Prostate gland (tissue), 2 donors: ENCODE measurements at regions not wholly inside any gene's neighbourhood (a gene's known extent, or its start where the extent isn't known, plus 50 kb on each side); places are given as distances from the start of the nearest gene placed in this dataset.

Experiments used
- DNase-seq: peaks from one replicate; pipeline ENCODE4 v3.0.0-alpha.2; 2019; ENCODE audit warnings: low spot score
- H3K27ac ChIP-seq, 2 donors: fragments of 200-600 bp; sonication (generic); 2 replicates each; pipeline ENCODE4 v1.5.1; 2017 to 2019
- H3K27me3 ChIP-seq: fragments of 200-600 bp; sonication (generic); replicated peaks from 2 replicates; pipeline ENCODE4 v1.5.1; 2019; ENCODE audit not compliant: insufficient read depth
- H3K36me3 ChIP-seq, 2 donors: fragments of 200-600 bp; sonication (generic); 1 replicate in 1 of 2; 2 replicates in 1 of 2; pipeline versions ENCODE4 v1.5.1 to v1.8.1; 2017 to 2019
- H3K4me1 ChIP-seq: fragments of 200-600 bp; sonication (generic); replicated peaks from 2 replicates; pipeline ENCODE4 v1.5.1; 2019
- H3K4me3 ChIP-seq, 2 donors: fragments of 200-600 bp; sonication (generic); 2 replicates each; pipeline ENCODE4 v1.5.1; 2017 to 2019
- H3K9me3 ChIP-seq: fragments of 200-600 bp; sonication (generic); 2 replicates; pipeline ENCODE4 v1.5.1; 2017
- CTCF ChIP-seq, 4 experiments: fragments of 200-600 bp in 2 of 4; fragments of 450-650 bp in 2 of 4; sonication (generic) in 2 of 4; IDR thresholded peaks; 1 replicate in 3 of 4; 2 replicates in 1 of 4; pipeline ENCODE4 v1.5.1; 2016 to 2019; ENCODE audit warnings: antibody characterized with exemption in 4 of 4, mild to moderate bottlenecking in 2 of 4, moderate library complexity in 2 of 4
- POLR2A ChIP-seq: fragments of 450-650 bp; IDR thresholded peaks from one replicate; pipeline ENCODE4 v1.6.1; 2016; ENCODE audit warnings: antibody characterized with exemption, mild to moderate bottlenecking
- POLR2AphosphoS5 ChIP-seq: sonication (generic); formaldehyde crosslinking; IDR thresholded peaks from one replicate; pipeline ENCODE4 v1.6.1; 2017; ENCODE audit warnings: antibody characterized with exemption
- WGBS: methylation state at CpG from one replicate; pipeline ENCODE4 v1.1.5; 2018; 5-methylcytosine and 5-hydroxymethylcytosine counted together
- intact Hi-C: fragments of 100-400 bp; cut with DNase I; formaldehyde crosslinking; loops from one replicate; pipeline ENCODE4 v1.14.2; 2022

GRCh38 chr16:79449900-79450299 lies 150.6 kb downstream of the MAF start:
- no peak overlapping the region for H3K27ac ChIP-seq
- no peak for DNase-seq
- H3K36me3 ChIP-seq = no peaks in the 10 kb centered on the region
- TF ChIP-seq POLR2A (no peak), CTCF (IDR thresholded peaks at IDR 0.05) (no peak), POLR2AphosphoS5 (no peak)
- no peaks in the 10 kb centered on the region for H3K27me3 ChIP-seq
- no peaks in the 10 kb centered on the region for H3K9me3 ChIP-seq
- H3K4me1 ChIP-seq = no peaks in the 10 kb centered on the region
- WGBS = 87% methylated on average over 6 of the region's 6 CpGs
- intact Hi-C loops = no loop called here
- H3K4me3 ChIP-seq = no peak overlapping the region

DNA sequence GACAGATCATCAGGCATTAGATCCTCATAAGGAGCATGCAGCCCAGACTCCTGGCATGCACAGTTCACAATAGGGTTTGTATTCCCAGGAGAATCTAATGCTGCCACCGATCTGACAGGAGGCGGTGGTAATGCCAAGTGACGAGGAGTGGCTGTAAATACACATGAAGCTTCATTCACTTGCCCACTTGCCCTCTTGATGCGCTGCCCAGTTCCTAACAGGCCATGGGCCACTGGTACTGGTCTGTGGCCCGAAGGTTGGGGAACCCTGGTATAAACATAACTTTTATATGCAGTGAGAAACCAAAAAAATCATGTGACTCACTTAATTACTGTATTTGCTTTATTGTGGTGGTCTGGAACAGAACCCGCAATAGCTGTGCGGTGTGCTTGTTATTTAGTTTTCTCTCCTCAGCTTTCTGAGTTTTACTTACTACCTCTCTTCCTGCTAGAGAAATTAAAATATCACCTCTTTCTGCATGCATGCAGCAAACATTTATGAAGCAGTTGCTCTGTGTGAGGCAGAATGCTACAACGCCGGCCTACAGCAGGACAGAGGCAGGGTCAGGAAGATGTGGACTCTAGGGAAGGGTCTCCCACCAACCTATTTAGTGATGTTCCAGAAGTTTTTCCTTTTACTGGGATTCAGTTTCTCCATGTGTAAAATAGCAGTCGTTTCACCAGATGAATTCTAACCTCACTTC lies 151.3 kb downstream of the MAF start:
- DNase-seq = no peak
- Histone ChIP-seq H3K36me3 (no peaks in the 10 kb centered on the region), H3K27me3 (no peaks in the 10 kb centered on the region), H3K4me1 (no peaks in the 10 kb centered on the region), H3K27ac (no peak overlapping the region), H3K9me3 (no peaks in the 10 kb centered on the region), H3K4me3 (no peak overlapping the region)
- TF ChIP-seq CTCF (IDR thresholded peaks at IDR 0.05) (no peak), POLR2AphosphoS5 (no peak)
- intact Hi-C loops = no loop called here
- WGBS = 91% methylated on average over 10 of the region's 10 CpGs

- H3K4me1 ChIP-seq = no peaks in the 10 kb centered on the region
- TF ChIP-seq POLR2A (no peak), POLR2AphosphoS5 (no peak), CTCF (IDR thresholded peaks at IDR 0.05) (no peak)
- no peak overlapping the region for H3K27ac ChIP-seq
- no peak overlapping the region for H3K4me3 ChIP-seq
- intact Hi-C loops = no loop called here
- DNase-seq = no peak
- no peaks in the 10 kb centered on the region for H3K27me3 ChIP-seq
- no peaks in the 10 kb centered on the region for H3K9me3 ChIP-seq
- H3K36me3 ChIP-seq = no peaks in the 10 kb centered on the region
- 89% methylated on average over 7 of the region's 7 CpGs for WGBS
Measured at GRCh38 chr16:79444572-79444971, 156.0 kb downstream of the MAF start.

- TF ChIP-seq POLR2AphosphoS5 (no peak), POLR2A (no peak), CTCF (IDR thresholded peaks at IDR 0.05) (no peak)
- no peaks in the 10 kb centered on the region for H3K4me1 ChIP-seq
- WGBS = 70% methylated on average over 2 of the region's 2 CpGs
- no peaks in the 10 kb centered on the region for H3K27me3 ChIP-seq
- intact Hi-C loops = no loop called here
- H3K36me3 ChIP-seq = no peaks in the 10 kb centered on the region
- H3K27ac ChIP-seq = no peak overlapping the region
- no peak for DNase-seq
- H3K4me3 ChIP-seq = no peak overlapping the region
- H3K9me3 ChIP-seq = no peaks in the 10 kb centered on the region
Measured at GRCh38 chr16:79439901-79440300, 160.6 kb downstream of the MAF start.
